ENCODE measurements at regions not wholly inside any gene's neighbourhood (a gene's known extent, or its start where the extent isn't known, plus 50 kb on each side); places are given as distances from the start of the nearest gene placed in this dataset.

DNA sequence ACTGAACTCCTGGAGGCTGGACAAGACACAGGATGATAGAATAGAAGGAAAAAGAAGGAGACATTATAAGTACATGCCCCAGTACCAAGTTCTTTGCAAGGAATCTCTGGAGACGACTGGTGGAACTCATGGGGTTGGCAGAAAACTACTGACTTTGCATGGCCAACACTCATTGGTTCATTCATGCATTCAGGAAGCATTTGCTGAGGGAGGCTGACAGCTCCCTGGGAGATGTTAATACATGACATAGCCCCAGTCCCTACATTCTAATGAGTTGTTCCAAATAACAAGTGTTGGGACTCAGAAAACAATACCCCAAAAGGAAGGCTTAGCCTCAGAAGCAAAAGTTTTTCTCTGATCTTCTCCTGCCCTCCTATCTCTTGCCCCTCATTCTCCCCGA is 172.8 kb upstream of the IRF2BP2 start:
- ATAC-seq (no peak), DNase-seq (ENCODE audit: low read depth, low spot score) (no peak)
- Histone ChIP-seq H3K4me3 (ENCODE audit: low read depth in 2 of 2, low read length in 2 of 2) (no peak overlapping the region), H3K27ac (ENCODE audit: low read length) (peak overlapping the region; percentile 2; the same call in 1 of the 2 replicates), H3K4me1 (ENCODE audit: control insufficient read depth, insufficient read depth, low read length) (0 out of 2 replicates have a peak, but pooled peaks cover 7% of the 10 kb centered on the region), H3K27me3 (ENCODE audit: control insufficient read depth, insufficient read depth, low read length) (no peaks in the 10 kb centered on the region), H3K36me3 (ENCODE audit: control insufficient read depth, insufficient read depth, low read length) (no peaks in the 10 kb centered on the region), H3K9me3 (ENCODE audit: control insufficient read depth, insufficient read depth, low read depth, low read length) (no peaks in the 10 kb centered on the region)
- ChIA-PET CTCF (no interaction called here), POLR2A (no interaction called here)
- in situ Hi-C loops (cut with HindIII; ENCODE audit: low pct_unique_long_range_greater_than_20kb, low sequenced_read_pairs) (no loop called here), intact Hi-C loops (cut with micrococcal nuclease; ENCODE audit: unreplicated experiment) (no loop called here)
- TF ChIP-seq, protein P1, sequence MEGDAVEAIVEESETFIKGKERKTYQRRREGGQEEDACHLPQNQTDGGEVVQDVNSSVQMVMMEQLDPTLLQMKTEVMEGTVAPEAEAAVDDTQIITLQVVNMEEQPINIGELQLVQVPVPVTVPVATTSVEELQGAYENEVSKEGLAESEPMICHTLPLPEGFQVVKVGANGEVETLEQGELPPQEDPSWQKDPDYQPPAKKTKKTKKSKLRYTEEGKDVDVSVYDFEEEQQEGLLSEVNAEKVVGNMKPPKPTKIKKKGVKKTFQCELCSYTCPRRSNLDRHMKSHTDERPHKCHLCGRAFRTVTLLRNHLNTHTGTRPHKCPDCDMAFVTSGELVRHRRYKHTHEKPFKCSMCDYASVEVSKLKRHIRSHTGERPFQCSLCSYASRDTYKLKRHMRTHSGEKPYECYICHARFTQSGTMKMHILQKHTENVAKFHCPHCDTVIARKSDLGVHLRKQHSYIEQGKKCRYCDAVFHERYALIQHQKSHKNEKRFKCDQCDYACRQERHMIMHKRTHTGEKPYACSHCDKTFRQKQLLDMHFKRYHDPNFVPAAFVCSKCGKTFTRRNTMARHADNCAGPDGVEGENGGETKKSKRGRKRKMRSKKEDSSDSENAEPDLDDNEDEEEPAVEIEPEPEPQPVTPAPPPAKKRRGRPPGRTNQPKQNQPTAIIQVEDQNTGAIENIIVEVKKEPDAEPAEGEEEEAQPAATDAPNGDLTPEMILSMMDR (IDR thresholded peaks at IDR 0.05), result no peak
- TF ChIP-seq, protein P2, sequence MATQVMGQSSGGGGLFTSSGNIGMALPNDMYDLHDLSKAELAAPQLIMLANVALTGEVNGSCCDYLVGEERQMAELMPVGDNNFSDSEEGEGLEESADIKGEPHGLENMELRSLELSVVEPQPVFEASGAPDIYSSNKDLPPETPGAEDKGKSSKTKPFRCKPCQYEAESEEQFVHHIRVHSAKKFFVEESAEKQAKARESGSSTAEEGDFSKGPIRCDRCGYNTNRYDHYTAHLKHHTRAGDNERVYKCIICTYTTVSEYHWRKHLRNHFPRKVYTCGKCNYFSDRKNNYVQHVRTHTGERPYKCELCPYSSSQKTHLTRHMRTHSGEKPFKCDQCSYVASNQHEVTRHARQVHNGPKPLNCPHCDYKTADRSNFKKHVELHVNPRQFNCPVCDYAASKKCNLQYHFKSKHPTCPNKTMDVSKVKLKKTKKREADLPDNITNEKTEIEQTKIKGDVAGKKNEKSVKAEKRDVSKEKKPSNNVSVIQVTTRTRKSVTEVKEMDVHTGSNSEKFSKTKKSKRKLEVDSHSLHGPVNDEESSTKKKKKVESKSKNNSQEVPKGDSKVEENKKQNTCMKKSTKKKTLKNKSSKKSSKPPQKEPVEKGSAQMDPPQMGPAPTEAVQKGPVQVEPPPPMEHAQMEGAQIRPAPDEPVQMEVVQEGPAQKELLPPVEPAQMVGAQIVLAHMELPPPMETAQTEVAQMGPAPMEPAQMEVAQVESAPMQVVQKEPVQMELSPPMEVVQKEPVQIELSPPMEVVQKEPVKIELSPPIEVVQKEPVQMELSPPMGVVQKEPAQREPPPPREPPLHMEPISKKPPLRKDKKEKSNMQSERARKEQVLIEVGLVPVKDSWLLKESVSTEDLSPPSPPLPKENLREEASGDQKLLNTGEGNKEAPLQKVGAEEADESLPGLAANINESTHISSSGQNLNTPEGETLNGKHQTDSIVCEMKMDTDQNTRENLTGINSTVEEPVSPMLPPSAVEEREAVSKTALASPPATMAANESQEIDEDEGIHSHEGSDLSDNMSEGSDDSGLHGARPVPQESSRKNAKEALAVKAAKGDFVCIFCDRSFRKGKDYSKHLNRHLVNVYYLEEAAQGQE (IDR thresholded peaks at IDR 0.05; ENCODE audit: insufficient read depth in 1 of 2, low read depth in 2 of 2, low read length in 1 of 2), result no peak
- TF ChIP-seq TCF7L2 (IDR thresholded peaks at IDR 0.05; ENCODE audit: low read depth, low read length), result no peak
- TF ChIP-seq SIN3A (IDR thresholded peaks at IDR 0.05; ENCODE audit: borderline replicate concordance, insufficient read depth, low read depth, low read length), result no peak
- TF ChIP-seq POLR2AphosphoS5 (IDR thresholded peaks at IDR 0.05; ENCODE audit: low read depth, low read length), result no peak
- no TSS peak for BruUV-seq (replicated peaks)

DNA sequence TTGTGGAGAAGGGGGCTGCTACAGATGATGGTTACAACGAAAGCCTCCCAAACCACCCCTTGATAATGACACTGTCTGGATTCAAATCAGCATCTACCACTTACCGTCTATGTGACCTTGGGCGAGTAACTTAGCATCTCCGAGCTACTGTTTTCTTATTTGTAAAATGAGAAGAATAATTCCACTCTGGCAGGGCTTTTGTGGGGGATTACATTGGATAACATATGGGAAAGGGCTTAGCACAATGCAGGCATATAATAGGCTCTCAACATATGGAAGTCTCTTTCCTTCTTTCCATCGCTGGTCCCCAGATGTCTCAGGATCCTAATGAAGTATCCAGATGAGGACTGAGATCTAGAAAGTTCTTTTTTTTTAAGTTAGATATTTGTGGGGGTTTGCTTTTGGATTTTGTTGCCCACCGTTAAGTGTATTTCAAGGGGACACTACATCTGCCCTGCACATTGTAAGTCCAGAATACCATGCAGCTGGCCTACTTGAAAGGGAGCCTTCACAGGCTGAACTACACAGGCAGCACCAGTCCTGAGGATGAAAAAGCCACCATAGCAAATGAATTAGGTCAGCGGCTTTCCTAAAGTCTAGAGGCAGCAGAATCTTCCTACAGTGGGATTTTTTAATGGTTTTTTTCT is 172.2 kb upstream of the IRF2BP2 start:
- Histone ChIP-seq H3K36me3 (ENCODE audit: control insufficient read depth, insufficient read depth, low read length) (no peaks in the 10 kb centered on the region), H3K27me3 (ENCODE audit: control insufficient read depth, insufficient read depth, low read length) (no peaks in the 10 kb centered on the region), H3K9me3 (ENCODE audit: control insufficient read depth, insufficient read depth, low read depth, low read length) (no peaks in the 10 kb centered on the region), H3K4me1 (ENCODE audit: control insufficient read depth, insufficient read depth, low read length) (0 out of 2 replicates have a peak, but pooled peaks cover 7% of the 10 kb centered on the region), H3K27ac (ENCODE audit: low read length) (peak overlapping the region; percentile 2; the same call in 1 of the 2 replicates), H3K4me3 (ENCODE audit: low read depth in 2 of 2, low read length in 2 of 2) (no peak overlapping the region)
- POLR2A ChIA-PET, result no interaction called here
- DNase-seq (ENCODE audit: low read depth, low spot score), result no peak
- CTCF ChIA-PET, result no interaction called here
- intact Hi-C loops (cut with micrococcal nuclease; ENCODE audit: unreplicated experiment), result no loop called here
- ATAC-seq, result no peak
- no TSS peak for BruUV-seq (replicated peaks)
- TF ChIP-seq, protein P1 (IDR thresholded peaks at IDR 0.05), result no peak
- TF ChIP-seq SIN3A (IDR thresholded peaks at IDR 0.05; ENCODE audit: borderline replicate concordance, insufficient read depth, low read depth, low read length), result no peak
- no peak for TF ChIP-seq TCF7L2 (IDR thresholded peaks at IDR 0.05; ENCODE audit: low read depth, low read length)
- TF ChIP-seq POLR2AphosphoS5 (IDR thresholded peaks at IDR 0.05; ENCODE audit: low read depth, low read length), result no peak
- TF ChIP-seq, protein P2 (IDR thresholded peaks at IDR 0.05; ENCODE audit: insufficient read depth in 1 of 2, low read depth in 2 of 2, low read length in 1 of 2), result no peak
- in situ Hi-C loops (cut with HindIII; ENCODE audit: low pct_unique_long_range_greater_than_20kb, low sequenced_read_pairs), result no loop called here

All from Panc1 (cell line).